ENCODE measurements at regions not wholly inside any gene's neighbourhood (a gene's known extent, or its start where the extent isn't known, plus 50 kb on each side); places are given as distances from the start of the nearest gene placed in this dataset.
"Not testable (repeated sequence)": the region's sequence is repeated elsewhere in the genome, so short reads cannot be mapped to it uniquely, and the experiment has no call there.

- Histone ChIP-seq H3K27ac (ENCODE audit: control insufficient read depth, insufficient read depth, low read length) (no peak overlapping the region), H3K4me3 (ENCODE audit: control insufficient read depth in 2 of 3, extremely low read depth in 1 of 3, insufficient read depth in 2 of 3, low read depth in 1 of 3, low read length in 3 of 3) (no peak overlapping the region), H3K4me2 (ENCODE audit: control insufficient read depth, extremely low read depth, insufficient read depth, low read depth, low read length) (no peak overlapping the region), H3K79me2 (ENCODE audit: control insufficient read depth, insufficient read depth, low read length) (no peaks in the 10 kb centered on the region), H3K4me1 (ENCODE audit: control insufficient read depth, extremely low read depth, insufficient read depth, low read length) (no peaks in the 10 kb centered on the region), H3K36me3 (ENCODE audit: control insufficient read depth in 2 of 2, extremely low read depth in 1 of 2, insufficient read depth in 2 of 2, low read length in 2 of 2) (no peaks in the 10 kb centered on the region), H3K9me1 (ENCODE audit: control insufficient read depth, extremely low read depth, insufficient read depth, low read length) (no peaks in the 10 kb centered on the region), H4K20me1 (ENCODE audit: control insufficient read depth, extremely low read depth, insufficient read depth, low read length) (no peaks in the 10 kb centered on the region), H3K9me3 (ENCODE audit: control insufficient read depth, low read depth, low read length) (no peaks in the 10 kb centered on the region), H3K27me3 (ENCODE audit: control insufficient read depth, extremely low read depth, insufficient read depth, low read length) (peaks cover 4% of the 10 kb centered on the region), H2AFZ (ENCODE audit: control insufficient read depth, low read length) (no peak overlapping the region), H3K9ac (ENCODE audit: control insufficient read depth, extremely low read depth, insufficient read depth, low read length) (no peak overlapping the region)
- dilution Hi-C loops (cut with MboI; ENCODE audit: extremely low pct_ligation_motif_present, low sequenced_read_pairs) = no loop called here
- DNase-seq (ENCODE audit: low read depth, low spot score) (no peak), FAIRE-seq (no peak)
- TF ChIP-seq CTCF (optimal IDR thresholded peaks at IDR 0.05 in 1 of 3, IDR thresholded peaks at IDR 0.05 in 1 of 3, conservative IDR thresholded peaks at IDR 0.05 in 1 of 3; ENCODE audit: extremely low read depth in 1 of 3, insufficient read depth in 2 of 3, low read length in 3 of 3) = no peak
- no peak for TF ChIP-seq EZH2 (IDR thresholded peaks at IDR 0.05; ENCODE audit: low read length)
Measured at GRCh38 chr5:102590467-102590866, 91.7 kb upstream of the SLCO6A1 start.

- FAIRE-seq (no peak), DNase-seq (ENCODE audit: low read depth, low spot score) (no peak)
- H3K9ac ChIP-seq (ENCODE audit: control insufficient read depth, extremely low read depth, insufficient read depth, low read length) = no peak overlapping the region
- H3K9me1 ChIP-seq (ENCODE audit: control insufficient read depth, extremely low read depth, insufficient read depth, low read length) = no peaks in the 10 kb centered on the region
- H3K9me3 ChIP-seq (ENCODE audit: control insufficient read depth, low read depth, low read length) = no peaks in the 10 kb centered on the region
- no peaks in the 10 kb centered on the region for H3K27me3 ChIP-seq (ENCODE audit: control insufficient read depth, extremely low read depth, insufficient read depth, low read length)
- no peak overlapping the region for H3K27ac ChIP-seq (ENCODE audit: control insufficient read depth, insufficient read depth, low read length)
- H3K36me3 ChIP-seq (ENCODE audit: control insufficient read depth in 2 of 2, extremely low read depth in 1 of 2, insufficient read depth in 2 of 2, low read length in 2 of 2) = no peaks in the 10 kb centered on the region
- no peaks in the 10 kb centered on the region for H3K79me2 ChIP-seq (ENCODE audit: control insufficient read depth, insufficient read depth, low read length)
- no peak overlapping the region for H3K4me2 ChIP-seq (ENCODE audit: control insufficient read depth, extremely low read depth, insufficient read depth, low read depth, low read length)
- TF ChIP-seq CTCF (optimal IDR thresholded peaks at IDR 0.05 in 1 of 3, IDR thresholded peaks at IDR 0.05 in 1 of 3, conservative IDR thresholded peaks at IDR 0.05 in 1 of 3; ENCODE audit: extremely low read depth in 1 of 3, insufficient read depth in 2 of 3, low read length in 3 of 3) (no peak), EZH2 (IDR thresholded peaks at IDR 0.05; ENCODE audit: low read length) (no peak)
- H2AFZ ChIP-seq (ENCODE audit: control insufficient read depth, low read length) = no peak overlapping the region
- no peaks in the 10 kb centered on the region for H3K4me1 ChIP-seq (ENCODE audit: control insufficient read depth, extremely low read depth, insufficient read depth, low read length)
- H4K20me1 ChIP-seq (ENCODE audit: control insufficient read depth, extremely low read depth, insufficient read depth, low read length) = no peaks in the 10 kb centered on the region
- H3K4me3 ChIP-seq (ENCODE audit: control insufficient read depth in 2 of 3, extremely low read depth in 1 of 3, insufficient read depth in 2 of 3, low read depth in 1 of 3, low read length in 3 of 3) = no peak overlapping the region
- dilution Hi-C loops (cut with MboI; ENCODE audit: extremely low pct_ligation_motif_present, low sequenced_read_pairs) = no loop called here
Measured at GRCh38 chr5:102591650-102592049, 92.8 kb upstream of the SLCO6A1 start.

- H3K4me1 ChIP-seq (ENCODE audit: control insufficient read depth, extremely low read depth, insufficient read depth, low read length); H3K9me1 ChIP-seq (ENCODE audit: control insufficient read depth, extremely low read depth, insufficient read depth, low read length); H3K79me2 ChIP-seq (ENCODE audit: control insufficient read depth, insufficient read depth, low read length); H3K27ac ChIP-seq (ENCODE audit: control insufficient read depth, insufficient read depth, low read length); H4K20me1 ChIP-seq (ENCODE audit: control insufficient read depth, extremely low read depth, insufficient read depth, low read length); H3K27me3 ChIP-seq (ENCODE audit: control insufficient read depth, extremely low read depth, insufficient read depth, low read length); DNase-seq (ENCODE audit: low read depth, low spot score); H3K4me2 ChIP-seq (ENCODE audit: control insufficient read depth, extremely low read depth, insufficient read depth, low read depth, low read length); H3K9me3 ChIP-seq (ENCODE audit: control insufficient read depth, low read depth, low read length); H3K36me3 ChIP-seq (ENCODE audit: control insufficient read depth in 2 of 2, extremely low read depth in 1 of 2, insufficient read depth in 2 of 2, low read length in 2 of 2); H3K9ac ChIP-seq (ENCODE audit: control insufficient read depth, extremely low read depth, insufficient read depth, low read length); FAIRE-seq; H3K4me3 ChIP-seq (ENCODE audit: control insufficient read depth in 2 of 3, extremely low read depth in 1 of 3, insufficient read depth in 2 of 3, low read depth in 1 of 3, low read length in 3 of 3); dilution Hi-C loops (cut with MboI; ENCODE audit: extremely low pct_ligation_motif_present, low sequenced_read_pairs); H2AFZ ChIP-seq (ENCODE audit: control insufficient read depth, low read length): not testable (repeated sequence)
Measured at GRCh38 chr5:102592586-102592985, 93.8 kb upstream of the SLCO6A1 start.
